Stimulated activated CD4-positive, alpha-beta T cell treated with anti-CD3 and anti-CD28 coated beads, Interleukin-12 subunit alpha, Interleukin-12 subunit beta, amount 100 ng/mL, for 4 hours (primary cell): ENCODE measurements at regions not wholly inside any gene's neighbourhood (a gene's known extent, or its start where the extent isn't known, plus 50 kb on each side); places are given as distances from the start of the nearest gene placed in this dataset.
"Not testable (repeated sequence)": the region's sequence is repeated elsewhere in the genome, so short reads cannot be mapped to it uniquely, and the experiment has no call there.

Experiments
- DNase-seq: peaks from one replicate; pipeline ENCODE4 v3.0.0-alpha.2; 2020

- not testable (repeated sequence) for DNase-seq
These were observed 568.6 kb downstream of the SMARCA1 start for GRCh38 chrX:128954697-128955096.

- DNase-seq: no peak
These were observed 592.2 kb downstream of the SMARCA1 start for GRCh38 chrX:128931071-128931470.

GRCh38 chrX:128929271-128930057 lies 593.8 kb downstream of the SMARCA1 start:
- no peak for DNase-seq

GRCh38 chrX:128928636-128929035 lies 594.7 kb downstream of the SMARCA1 start:
- no peak for DNase-seq

GRCh38 chrX:128927363-128927762 lies 595.9 kb downstream of the SMARCA1 start:
- DNase-seq: no peak

GRCh38 chrX:128906753-128907152 lies 616.5 kb downstream of the SMARCA1 start:
- no peak for DNase-seq

GRCh38 chrX:128901018-128901417 lies 622.3 kb downstream of the SMARCA1 start:
- DNase-seq: no peak

- DNase-seq: no peak
These were observed 625.7 kb downstream of the SMARCA1 start for GRCh38 chrX:128897621-128898020.

- DNase-seq: no peak
These were observed 631.7 kb downstream of the SMARCA1 start for GRCh38 chrX:128891554-128891953.

GRCh38 chrX:128884430-128884829 lies 638.9 kb downstream of the SMARCA1 start:
- no peak for DNase-seq

GRCh38 chrX:128883650-128884049 lies 639.6 kb downstream of the SMARCA1 start:
- no peak for DNase-seq

GRCh38 chrX:128870361-128870760 lies 652.9 kb downstream of the SMARCA1 start:
- DNase-seq: no peak

- DNase-seq: no peak
These were observed 660.7 kb downstream of the SMARCA1 start for GRCh38 chrX:128862557-128862956.

- no peak for DNase-seq
These were observed 674.9 kb downstream of the SMARCA1 start for GRCh38 chrX:128848374-128848773.

GRCh38 chrX:128846385-128846784 lies 676.9 kb downstream of the SMARCA1 start:
- no peak for DNase-seq

GRCh38 chrX:128818690-128819089 lies 704.6 kb downstream of the SMARCA1 start:
- no peak for DNase-seq

GRCh38 chrX:128816919-128817318 lies 706.4 kb downstream of the SMARCA1 start:
- no peak for DNase-seq

- no peak for DNase-seq
These were observed 715.9 kb downstream of the SMARCA1 start for GRCh38 chrX:128807367-128807766.

- DNase-seq: no peak
These were observed 718.1 kb downstream of the SMARCA1 start for GRCh38 chrX:128805236-128805635.

- no peak for DNase-seq
These were observed 718.5 kb downstream of the SMARCA1 start for GRCh38 chrX:128804828-128805227.

GRCh38 chrX:128800138-128800537 lies 723.2 kb downstream of the SMARCA1 start:
- no peak for DNase-seq

- DNase-seq: not testable (repeated sequence)
These were observed 730.9 kb upstream of the ACTRT1 start for GRCh38 chrX:128783139-128783538.

- no peak for DNase-seq
These were observed 729.3 kb upstream of the ACTRT1 start for GRCh38 chrX:128781506-128781905.

GRCh38 chrX:128780934-128781333 lies 728.7 kb upstream of the ACTRT1 start:
- DNase-seq: no peak

- DNase-seq: no peak
These were observed 717.3 kb upstream of the ACTRT1 start for GRCh38 chrX:128769495-128769894.
